Neural crest cell (in vitro differentiated cells): ENCODE measurements at regions not wholly inside any gene's neighbourhood (a gene's known extent, or its start where the extent isn't known, plus 50 kb on each side); places are given as distances from the start of the nearest gene placed in this dataset.
A peak's percentile ranks its signal among the peaks of the same experiment; 100 is the strongest.

Source experiments
- DNase-seq: peaks from one replicate; pipeline ENCODE4 v3.0.0; 2021; ENCODE audit warnings: low read depth, mixed read lengths, low spot score
- H3K27ac Mint-ChIP-seq: one replicate; pipeline ENCODE4 v1.8.0; 2021; ENCODE audit warnings: mild to moderate bottlenecking, mixed read lengths; ENCODE audit not compliant: unreplicated experiment
- H3K27me3 Mint-ChIP-seq: 2 replicates; pipeline ENCODE4 v1.8.0; 2021; ENCODE audit warnings: low read depth, mild to moderate bottlenecking, mixed read lengths
- H3K36me3 Mint-ChIP-seq: 2 replicates; pipeline ENCODE4 v1.8.0; 2021; ENCODE audit warnings: low read depth, mild to moderate bottlenecking, mixed read lengths
- H3K4me1 Mint-ChIP-seq: 2 replicates; pipeline ENCODE4 v1.8.0; 2021; ENCODE audit warnings: mixed read lengths
- H3K4me3 Mint-ChIP-seq: one replicate; pipeline ENCODE4 v1.8.0; 2021; ENCODE audit warnings: mild to moderate bottlenecking, mixed read lengths
- H3K9me3 Mint-ChIP-seq: 2 replicates; pipeline ENCODE4 v1.8.0; 2021; ENCODE audit warnings: mixed read lengths
- CTCF ChIP-seq: fragments of 200-600 bp; sonication (generic); conservative IDR thresholded peaks from 2 replicates; pipeline ENCODE4 v1.5.0; 2021; ENCODE audit warnings: antibody characterized with exemption, mild to moderate bottlenecking

- H3K27me3 Mint-ChIP-seq: no peaks in the 10 kb centered on the region
- peaks cover 4% of the 10 kb centered on the region for H3K36me3 Mint-ChIP-seq
- peaks cover 31% of the 10 kb centered on the region for H3K4me1 Mint-ChIP-seq
- no peak overlapping the region for H3K4me3 Mint-ChIP-seq
- no peak for DNase-seq
- TF ChIP-seq CTCF: no peak
- H3K9me3 Mint-ChIP-seq: peaks cover 28% of the 10 kb centered on the region
- H3K27ac Mint-ChIP-seq: no peak overlapping the region
Measured at GRCh38 chr16:79690159-79690558, 89.6 kb upstream of the MAF start.

GRCh38 chr16:79687249-79688130 lies 87.0 kb upstream of the MAF start:
- no peak overlapping the region for H3K27ac Mint-ChIP-seq

GRCh38 chr16:79685871-79686270 lies 85.3 kb upstream of the MAF start:
- Mint-ChIP-seq H3K36me3 (no peaks in the 10 kb centered on the region), H3K27ac (peak overlapping the region; percentile 73), H3K27me3 (no peaks in the 10 kb centered on the region), H3K4me1 (peaks cover 26% of the 10 kb centered on the region), H3K4me3 (peak overlapping the region; percentile 36), H3K9me3 (peaks cover 15% of the 10 kb centered on the region)
- DNase-seq: no peak
- TF ChIP-seq CTCF: no peak

More at GRCh38 chr16:79687249-79688130, 87.0 kb upstream of the MAF start:
- Mint-ChIP-seq H3K9me3 (peaks cover 17% of the 10 kb centered on the region), H3K4me3 (no peak overlapping the region), H3K36me3 (peaks cover 4% of the 10 kb centered on the region), H3K4me1 (peaks cover 31% of the 10 kb centered on the region), H3K27me3 (no peaks in the 10 kb centered on the region)
- no peak for DNase-seq
- no peak for TF ChIP-seq CTCF

GRCh38 chr16:79679334-79679733 lies 78.8 kb upstream of the MAF start:
- Mint-ChIP-seq H3K4me3 (no peak overlapping the region), H3K9me3 (no peaks in the 10 kb centered on the region), H3K36me3 (no peaks in the 10 kb centered on the region), H3K27ac (no peak overlapping the region), H3K27me3 (no peaks in the 10 kb centered on the region), H3K4me1 (no peaks in the 10 kb centered on the region)
- TF ChIP-seq CTCF: no peak
- no peak for DNase-seq

GRCh38 chr16:79677799-79678530 lies 77.4 kb upstream of the MAF start:
- Mint-ChIP-seq H3K4me3 (no peak overlapping the region), H3K27ac (no peak overlapping the region), H3K4me1 (no peaks in the 10 kb centered on the region), H3K36me3 (no peaks in the 10 kb centered on the region), H3K27me3 (no peaks in the 10 kb centered on the region), H3K9me3 (no peaks in the 10 kb centered on the region)
- no peak for TF ChIP-seq CTCF
- DNase-seq: no peak
